DOHH2 (cell line): ENCODE measurements at regions not wholly inside any gene's neighbourhood (a gene's known extent, or its start where the extent isn't known, plus 50 kb on each side); places are given as distances from the start of the nearest gene placed in this dataset.

Source experiments
- H3F3A ChIP-seq: fragments of 200-600 bp; sonication (generic), shearing (Covaris generic); 2 replicates; pipeline ENCODE4 v1.6.0; 2016; ENCODE audit warnings: antibody characterized with exemption, mild to moderate bottlenecking; ENCODE audit not compliant: control insufficient read depth, insufficient read depth
- H3K27ac ChIP-seq: fragments of 200-600 bp; sonication (generic); 2 replicates; pipeline ENCODE4 v1.5.1; 2014; ENCODE audit warnings: low read depth, mild to moderate bottlenecking, low read length, moderate library complexity
- H3K27me3 ChIP-seq: fragments of 200-600 bp; sonication (generic); 2 replicates; pipeline ENCODE4 v1.6.1; 2014; ENCODE audit warnings: mild to moderate bottlenecking, low read length, mixed read lengths; ENCODE audit not compliant: control insufficient read depth
- H3K36me3 ChIP-seq: fragments of 200-600 bp; sonication (generic); 2 replicates; pipeline ENCODE4 v1.6.1; 2014; ENCODE audit warnings: mild to moderate bottlenecking, low read length, moderate library complexity, mixed read lengths; ENCODE audit not compliant: control insufficient read depth
- H3K4me1 ChIP-seq: fragments of 200-600 bp; sonication (generic); 2 replicates; pipeline ENCODE4 v1.6.1; 2014; ENCODE audit warnings: mild to moderate bottlenecking, low read length, mixed read lengths; ENCODE audit not compliant: control insufficient read depth
- H3K4me2 ChIP-seq: fragments of 200-600 bp; sonication (generic); 2 replicates; pipeline ENCODE4 v1.6.0; 2014; ENCODE audit warnings: mild to moderate bottlenecking, low read length, moderate library complexity
- H3K4me3 ChIP-seq: fragments of 200-600 bp; sonication (generic); 2 replicates; pipeline ENCODE4 v1.5.1; 2014; ENCODE audit warnings: mild to moderate bottlenecking, low read length, mixed read lengths
- H3K79me2 ChIP-seq: fragments of 200-600 bp; sonication (generic); 2 replicates; pipeline ENCODE4 v1.6.1; 2014; ENCODE audit warnings: mild to moderate bottlenecking, low read length, mixed read lengths; ENCODE audit not compliant: control insufficient read depth
- H3K9me2 ChIP-seq: fragments of 200-600 bp; sonication (generic); replicated peaks from 2 replicates; pipeline ENCODE4 v1.6.1; 2014; ENCODE audit warnings: mild to moderate bottlenecking, low read length, mixed read lengths; ENCODE audit not compliant: control insufficient read depth
- H3K9me3 ChIP-seq: fragments of 200-600 bp; sonication (generic); 2 replicates; pipeline ENCODE4 v1.6.1; 2014; ENCODE audit warnings: antibody characterized with exemption, low read length, mixed read lengths; ENCODE audit not compliant: control insufficient read depth, insufficient read depth
- H4K20me1 ChIP-seq: fragments of 200-600 bp; sonication (generic); 2 replicates; pipeline ENCODE4 v1.6.0; 2014; ENCODE audit warnings: low read depth, mild to moderate bottlenecking, antibody characterized with exemption, low read length, moderate library complexity; ENCODE audit not compliant: control insufficient read depth, insufficient read depth
- CTCF ChIP-seq: fragments of 200-600 bp; sonication (generic); IDR thresholded peaks from one replicate; pipeline ENCODE4 v1.5.1; 2014; ENCODE audit warnings: antibody characterized with exemption, mild to moderate bottlenecking, low read depth, low read length; ENCODE audit not compliant: poor library complexity, severe bottlenecking
- EZH2phosphoT487 ChIP-seq: fragments of 200-600 bp; sonication (generic); IDR thresholded peaks from 2 replicates; pipeline ENCODE4 v1.6.1; 2017; ENCODE audit warnings: borderline replicate concordance, mild to moderate bottlenecking, antibody characterized with exemption, low read length, moderate library complexity, mixed read lengths

DNA sequence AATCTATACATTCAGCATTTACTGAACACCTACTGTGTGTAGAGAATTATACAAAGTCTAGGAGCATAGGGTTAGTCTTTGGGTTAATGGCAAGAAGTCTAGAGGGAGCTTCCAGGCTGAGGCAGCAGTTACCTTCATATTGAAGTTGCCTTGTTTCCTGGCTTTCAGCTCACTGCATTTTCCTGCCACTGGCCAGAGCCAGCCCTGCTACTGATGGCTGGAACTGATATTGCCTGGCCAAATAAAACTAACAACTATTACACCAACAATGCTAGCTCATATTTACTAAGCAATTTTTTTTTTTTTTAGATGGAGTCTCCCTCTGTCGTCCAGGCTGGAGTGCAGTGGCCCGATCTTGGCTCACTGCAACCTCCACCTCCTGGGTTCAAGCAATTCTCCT lies 165.7 kb upstream of the ITGB1 start:
- TF ChIP-seq CTCF (no peak), EZH2phosphoT487 (no peak)
- Histone ChIP-seq H3K79me2 (no peaks in the 10 kb centered on the region), H3K4me3 (no peak overlapping the region), H3F3A (no peaks in the 10 kb centered on the region), H3K4me1 (peaks cover 46% of the 10 kb centered on the region), H3K4me2 (no peak overlapping the region), H3K36me3 (no peaks in the 10 kb centered on the region), H3K9me2 (no peaks in the 10 kb centered on the region), H3K27ac (no peak overlapping the region), H4K20me1 (no peaks in the 10 kb centered on the region), H3K27me3 (no peaks in the 10 kb centered on the region), H3K9me3 (no peaks in the 10 kb centered on the region)

- TF ChIP-seq EZH2phosphoT487 (no peak), CTCF (no peak)
- H3K9me3 ChIP-seq: no peaks in the 10 kb centered on the region
- H3K27ac ChIP-seq: no peak overlapping the region
- H3K4me3 ChIP-seq: no peak overlapping the region
- H4K20me1 ChIP-seq: no peaks in the 10 kb centered on the region
- H3F3A ChIP-seq: no peaks in the 10 kb centered on the region
- no peaks in the 10 kb centered on the region for H3K36me3 ChIP-seq
- H3K4me2 ChIP-seq: no peak overlapping the region
- no peaks in the 10 kb centered on the region for H3K79me2 ChIP-seq
- no peaks in the 10 kb centered on the region for H3K27me3 ChIP-seq
- no peaks in the 10 kb centered on the region for H3K9me2 ChIP-seq
- H3K4me1 ChIP-seq: peaks cover 47% of the 10 kb centered on the region
These were observed 164.2 kb upstream of the ITGB1 start for GRCh38 chr10:33122014-33122809.

- no peaks in the 10 kb centered on the region for H3K9me2 ChIP-seq
- no peak overlapping the region for H3K4me2 ChIP-seq
- no peak for TF ChIP-seq EZH2phosphoT487
- no peak for TF ChIP-seq CTCF
- no peaks in the 10 kb centered on the region for H3K27me3 ChIP-seq
- H3K9me3 ChIP-seq: no peaks in the 10 kb centered on the region
- no peaks in the 10 kb centered on the region; the same call in 1 of the 2 replicates for H3K36me3 ChIP-seq
- H3K27ac ChIP-seq: no peak overlapping the region
- no peaks in the 10 kb centered on the region for H3K79me2 ChIP-seq
- H3K4me1 ChIP-seq: peaks cover 38% of the 10 kb centered on the region
- H3K4me3 ChIP-seq: no peak overlapping the region
- no peaks in the 10 kb centered on the region for H4K20me1 ChIP-seq
- H3F3A ChIP-seq: no peaks in the 10 kb centered on the region
These were observed 162.7 kb upstream of the ITGB1 start for GRCh38 chr10:33120700-33121099.
